ENCODE measurements at regions not wholly inside any gene's neighbourhood (a gene's known extent, or its start where the extent isn't known, plus 50 kb on each side); places are given as distances from the start of the nearest gene placed in this dataset.
"Not testable (repeated sequence)": the region's sequence is repeated elsewhere in the genome, so short reads cannot be mapped to it uniquely, and the experiment has no call there.

DNA sequence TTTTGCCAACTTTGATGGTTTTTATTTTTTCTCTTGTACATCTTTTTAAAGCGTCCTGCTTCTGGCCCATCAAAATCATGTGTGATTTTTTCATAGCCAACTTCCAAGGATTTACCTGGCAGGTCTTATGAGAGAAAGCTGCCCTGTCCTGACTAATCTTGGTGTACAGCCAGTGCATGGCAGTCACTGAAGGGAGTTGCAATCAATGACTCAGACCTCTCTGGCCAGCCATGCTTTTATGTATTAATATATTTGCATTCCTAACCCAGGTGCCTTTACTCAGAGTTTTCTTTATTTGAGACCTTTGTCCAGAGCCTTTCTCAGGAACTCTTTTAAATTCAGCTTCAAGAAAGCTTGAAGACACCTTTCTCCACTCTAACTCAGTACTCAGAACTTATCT lies 691.5 kb upstream of the HTR2C start:
- DNase-seq = no peak

DNA sequence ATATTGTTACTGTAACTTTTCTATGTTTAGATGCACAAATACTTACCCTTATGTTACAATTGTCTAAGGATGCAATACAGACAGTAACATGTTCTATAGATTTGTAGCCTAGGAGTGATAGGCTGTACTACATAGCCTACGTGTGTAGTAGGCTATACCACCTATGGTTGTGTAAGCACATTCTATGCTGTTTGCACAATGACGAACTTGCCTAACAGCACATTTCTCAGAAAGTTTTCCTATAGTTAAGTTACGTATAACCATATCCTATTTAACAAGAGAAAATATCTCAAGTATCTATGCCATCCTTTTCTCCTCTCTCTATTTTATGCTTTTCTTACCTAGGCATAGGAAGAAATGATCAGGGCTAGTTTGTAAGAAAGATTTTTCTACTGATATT lies 710.8 kb upstream of the HTR2C start:
- DNase-seq = no peak

DNA sequence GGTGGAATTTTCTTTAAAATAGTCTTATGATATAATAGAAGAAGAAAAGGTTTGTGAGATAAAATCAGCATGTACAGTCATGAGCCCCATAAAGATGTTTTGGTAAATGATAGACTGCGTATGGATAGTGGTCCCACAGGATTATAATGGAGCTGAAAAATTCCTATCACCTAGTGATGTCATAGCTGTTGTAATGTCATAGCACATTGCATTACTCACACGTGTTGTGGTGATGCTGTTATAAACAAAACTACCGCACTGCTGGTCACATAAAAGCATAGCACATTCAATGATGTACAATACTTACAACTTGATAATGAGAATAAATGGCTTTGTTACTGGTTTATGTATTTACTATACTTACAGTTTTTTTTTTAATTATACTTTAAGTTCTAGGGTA lies 715.2 kb upstream of the HTR2C start:
- DNase-seq = no peak

DNA sequence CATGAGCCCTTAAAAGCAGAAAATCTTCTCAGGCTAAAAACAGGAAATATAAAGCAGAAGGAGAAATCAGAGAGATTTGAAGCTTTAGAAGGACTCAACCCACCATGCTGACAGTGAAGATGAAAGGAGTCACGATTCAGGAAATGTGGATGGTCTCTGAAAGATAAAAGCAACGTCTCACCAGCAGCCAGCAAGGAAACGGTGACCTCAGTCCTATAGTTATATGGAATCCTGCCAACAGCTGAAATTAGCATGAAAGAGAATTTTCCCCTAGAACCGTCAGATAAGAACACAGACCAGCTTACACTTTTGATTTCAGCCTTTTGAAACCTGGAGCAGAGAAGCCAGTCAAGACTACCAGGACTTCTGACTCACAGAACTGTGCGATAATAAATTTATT lies 715.7 kb upstream of the HTR2C start:
- no peak for DNase-seq

DNA sequence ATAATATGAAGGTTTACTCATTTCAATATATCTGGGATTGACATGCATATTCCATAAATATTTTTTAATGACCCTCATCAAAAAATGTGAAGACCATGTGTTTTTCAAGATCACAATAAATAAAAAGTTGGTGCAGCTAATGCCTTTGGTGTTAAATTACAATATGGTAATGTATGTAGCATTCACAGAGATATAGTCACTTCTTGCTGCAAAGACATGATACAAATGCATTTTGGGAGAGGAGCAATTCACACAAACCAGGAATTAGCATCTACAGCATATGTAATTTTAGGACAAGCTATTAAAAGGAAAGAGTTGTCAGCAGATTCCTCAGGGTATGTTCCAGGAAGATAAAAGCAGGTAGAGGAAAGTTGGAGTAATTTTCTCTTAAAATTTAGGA lies 734.5 kb upstream of the HTR2C start:
- no peak for DNase-seq

DNA sequence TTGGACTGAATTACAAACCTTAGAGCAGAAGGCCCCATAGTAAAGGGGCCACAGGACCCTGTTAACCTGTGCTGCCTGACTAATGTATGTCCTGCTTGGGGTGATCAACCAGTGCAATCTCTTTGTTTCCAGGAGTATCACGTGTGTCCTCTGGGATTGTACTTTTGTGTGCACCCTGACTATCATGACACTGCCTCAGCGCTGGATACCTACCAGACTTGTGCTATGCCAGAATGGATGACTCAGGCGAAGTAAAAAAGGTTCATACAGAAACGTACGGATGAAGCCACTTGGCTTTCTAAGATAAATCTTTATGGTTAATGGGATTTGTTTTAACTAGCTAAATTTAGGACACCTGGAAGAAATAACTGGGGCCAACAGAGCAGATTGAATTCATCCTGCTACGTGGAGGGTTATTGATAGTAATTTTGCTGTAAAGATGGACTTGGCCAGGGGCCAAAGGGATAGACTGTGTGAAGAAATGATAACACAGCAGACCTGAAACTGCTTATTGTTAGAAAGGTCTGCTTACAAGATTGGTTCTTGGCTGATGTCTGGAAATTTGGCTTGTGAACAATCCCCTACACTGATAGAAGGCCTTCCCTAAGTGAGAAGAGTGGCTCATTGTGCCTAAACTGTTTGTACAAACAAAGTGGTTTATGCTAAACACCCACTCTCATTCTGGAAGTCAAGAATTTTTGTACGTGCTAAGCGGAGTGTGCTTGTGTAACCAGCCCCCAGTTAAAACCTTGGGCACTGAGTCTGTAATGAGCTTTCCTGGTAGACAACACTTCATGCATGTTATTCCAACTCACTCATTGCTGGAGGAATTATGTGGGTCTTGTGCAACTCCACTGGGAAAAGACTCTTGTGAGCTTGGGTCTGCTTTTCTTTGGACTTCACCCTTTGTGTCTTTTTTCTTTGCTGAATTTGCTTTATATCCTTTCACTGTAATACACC lies 750.5 kb upstream of the HTR2C start:
- no peak for DNase-seq

DNA sequence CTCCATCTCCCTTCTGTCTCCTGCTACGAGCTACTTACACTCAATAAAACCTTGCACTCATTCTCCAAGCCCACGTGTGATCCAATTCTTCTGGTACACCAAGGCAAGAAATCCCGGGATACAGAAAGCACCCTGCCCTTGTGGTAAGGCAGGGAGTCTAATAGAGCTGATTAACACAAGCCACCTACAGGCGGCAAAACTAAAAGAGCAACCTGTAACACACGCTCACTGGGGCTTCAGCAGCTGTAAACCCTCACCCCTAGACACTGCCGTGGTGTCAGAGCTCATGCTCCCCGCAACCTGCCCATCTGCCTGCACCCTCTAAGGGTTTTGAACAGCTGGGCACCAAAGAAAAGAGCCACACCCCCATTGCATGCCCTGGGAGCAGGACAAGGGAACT lies 755.4 kb upstream of the HTR2C start:
- no peak for DNase-seq

DNA sequence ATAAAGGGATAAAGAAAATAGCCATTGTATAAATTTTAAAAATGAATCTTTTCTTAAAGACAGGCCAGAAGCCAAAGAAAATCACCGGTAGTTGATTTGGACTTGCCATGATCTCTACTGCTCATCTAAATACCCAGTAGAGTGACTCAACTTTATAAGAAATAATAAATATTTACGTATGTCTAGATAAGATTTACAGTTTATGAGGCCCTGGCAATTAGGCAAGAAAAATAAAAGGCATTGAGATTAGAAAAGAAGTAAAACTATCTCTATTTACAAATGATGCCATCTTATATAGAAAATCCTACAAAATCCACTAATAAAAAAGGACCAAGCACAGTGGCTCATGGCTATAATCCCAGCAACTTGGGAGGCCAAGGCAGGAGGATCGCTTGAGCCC lies 765.5 kb upstream of the HTR2C start:
- no peak for DNase-seq

DNA sequence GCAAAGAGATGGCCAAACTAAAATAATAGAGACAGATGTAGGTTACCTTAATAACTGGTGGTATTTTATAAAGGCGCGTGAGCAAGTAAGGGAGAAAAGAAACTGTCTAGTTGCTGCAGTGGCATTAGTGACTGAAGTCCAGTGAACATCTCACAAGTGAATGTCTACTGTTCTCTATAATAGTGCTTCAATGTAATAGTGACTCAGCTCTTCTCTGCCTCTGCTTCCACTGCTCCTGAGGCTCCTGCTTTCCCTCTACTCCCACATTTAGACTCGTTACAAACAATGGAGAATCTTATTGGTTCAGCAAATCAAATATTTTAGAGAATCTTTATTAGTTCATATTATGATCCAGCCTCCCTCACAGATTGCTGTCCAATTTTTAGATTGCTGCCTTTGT lies 779.1 kb upstream of the HTR2C start:
- no peak for DNase-seq

DNA sequence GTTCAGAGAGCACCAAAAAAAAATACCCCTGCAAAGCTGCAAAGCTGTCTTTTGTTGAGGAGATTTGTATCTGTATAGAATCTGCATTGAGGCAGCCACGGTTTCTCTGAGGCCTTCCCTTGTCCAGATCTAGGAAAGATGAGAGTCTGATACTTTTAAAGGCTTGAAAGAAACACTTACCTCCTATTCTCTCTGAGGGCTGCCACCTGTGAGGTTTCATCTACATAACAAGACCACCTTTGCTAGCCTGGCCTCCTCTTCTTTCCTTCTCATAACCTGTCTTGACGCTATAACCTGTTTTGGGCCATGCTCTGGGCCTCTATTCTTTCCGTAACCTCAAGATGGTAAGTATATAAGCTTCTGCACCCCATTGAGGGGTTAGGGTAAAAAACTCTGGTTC lies 779.6 kb upstream of the HTR2C start:
- DNase-seq = no peak

DNA sequence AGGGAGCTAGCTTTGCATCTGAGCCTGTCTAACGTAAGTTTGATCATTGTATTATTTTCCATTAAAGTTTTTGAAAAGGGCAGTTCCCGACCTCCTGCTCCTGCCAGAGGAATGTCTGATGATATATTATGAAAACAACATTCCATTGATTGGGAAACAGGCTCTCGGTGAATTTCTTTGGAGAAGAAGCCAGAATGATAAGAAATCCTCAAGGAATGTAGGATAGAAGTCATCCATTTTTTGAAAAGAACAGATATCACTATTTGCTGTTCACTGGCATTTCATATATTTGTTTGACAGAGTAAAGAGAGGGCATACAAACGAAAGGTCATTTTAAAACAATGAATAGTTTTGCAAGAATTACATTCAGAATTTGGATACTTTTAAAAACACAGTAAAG lies 781.0 kb upstream of the HTR2C start:
- no peak for DNase-seq

DNA sequence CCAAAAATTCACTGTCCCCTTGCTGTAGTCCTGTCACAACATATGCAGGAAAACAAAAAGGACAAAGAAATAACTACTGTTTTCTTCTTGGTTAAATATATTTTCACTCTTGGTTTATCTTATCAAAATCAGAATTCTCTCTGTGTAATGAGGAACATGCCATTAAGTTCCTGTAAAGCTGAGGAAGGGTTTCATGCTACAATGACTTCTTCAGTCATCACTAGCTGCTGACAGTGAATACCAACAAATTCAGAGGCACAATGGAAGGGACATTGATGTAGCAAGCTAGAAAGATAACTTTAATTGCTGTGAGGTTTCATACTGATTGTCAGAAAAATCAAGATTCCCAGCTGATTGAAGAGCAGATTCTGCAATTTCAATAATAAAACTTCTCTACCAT lies 782.9 kb upstream of the HTR2C start:
- DNase-seq = no peak

DNA sequence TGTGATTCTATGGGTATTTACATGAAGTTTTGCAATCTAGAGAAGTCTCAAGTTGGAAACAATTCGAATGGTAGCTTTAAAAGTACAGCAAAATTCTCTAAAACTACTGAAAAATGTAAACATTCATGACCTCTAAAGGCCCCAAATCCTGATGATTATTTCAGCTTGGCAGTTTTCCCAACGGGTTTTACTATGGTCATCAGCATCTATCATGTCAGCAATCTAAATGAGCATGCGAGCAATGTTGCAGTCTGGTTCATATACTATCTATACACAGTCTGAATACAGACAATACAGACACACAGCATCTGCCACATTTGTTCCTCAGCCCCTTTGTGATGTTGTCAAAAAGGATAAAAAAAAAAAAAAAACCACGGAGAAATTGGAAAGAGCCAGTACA lies 790.3 kb upstream of the HTR2C start:
- no peak for DNase-seq

DNA sequence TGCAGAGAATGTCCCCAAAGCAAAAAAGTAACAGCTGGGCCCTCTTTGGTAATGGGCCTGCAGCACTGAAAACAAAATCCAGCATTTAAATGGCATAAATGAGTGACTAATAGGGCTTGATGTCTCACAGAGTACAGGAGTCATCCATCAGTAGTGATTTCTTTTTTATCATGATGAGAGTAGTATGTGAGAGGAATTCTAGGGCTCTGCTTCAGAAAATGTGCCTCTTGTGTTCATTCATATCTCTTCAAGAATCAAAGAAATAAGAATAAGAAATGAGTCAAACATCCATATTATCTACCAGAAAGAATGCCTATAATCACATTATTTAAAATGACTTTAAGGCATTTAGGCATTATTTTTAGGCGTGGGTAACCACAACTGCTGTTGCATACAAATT lies 792.9 kb upstream of the HTR2C start:
- no peak for DNase-seq

DNA sequence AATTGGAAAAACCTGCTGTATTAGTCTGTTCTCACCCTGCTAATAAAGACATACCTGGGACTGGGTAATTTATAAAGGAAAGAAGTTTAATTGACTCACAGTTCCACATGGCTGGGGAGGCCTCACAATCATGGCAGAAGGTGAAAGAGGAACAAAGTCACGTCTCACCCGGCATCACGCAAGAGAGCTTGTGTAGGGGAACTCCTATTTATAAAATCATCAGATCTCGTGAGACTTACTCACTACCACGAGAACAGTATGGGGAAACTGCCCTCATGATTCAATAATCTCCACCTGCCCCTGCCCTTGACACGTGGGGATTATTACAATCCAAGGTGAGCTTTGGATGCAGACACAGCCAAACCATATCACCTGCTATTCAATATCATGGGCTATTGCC lies 799.1 kb upstream of the HTR2C start:
- not testable (repeated sequence) for DNase-seq

DNA sequence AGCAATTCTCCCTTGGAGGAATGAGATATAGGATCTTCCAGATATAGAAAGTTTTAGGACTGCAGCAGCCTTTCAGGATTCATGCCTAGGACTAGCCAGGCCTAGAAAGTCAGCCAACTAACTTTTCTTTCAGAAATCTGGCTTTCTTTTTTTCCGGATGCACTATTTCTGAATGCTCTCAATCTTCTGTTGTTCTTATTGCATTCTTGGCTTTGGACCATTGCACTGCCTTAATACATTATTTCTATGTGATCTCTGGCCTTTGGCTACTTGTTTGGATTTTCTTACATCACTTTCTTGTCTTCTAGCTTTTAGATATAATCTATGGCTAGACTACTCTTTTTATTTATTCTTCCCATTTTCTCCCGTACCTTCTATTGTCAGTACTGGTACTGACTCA lies 813.1 kb upstream of the HTR2C start:
- DNase-seq = no peak

DNA sequence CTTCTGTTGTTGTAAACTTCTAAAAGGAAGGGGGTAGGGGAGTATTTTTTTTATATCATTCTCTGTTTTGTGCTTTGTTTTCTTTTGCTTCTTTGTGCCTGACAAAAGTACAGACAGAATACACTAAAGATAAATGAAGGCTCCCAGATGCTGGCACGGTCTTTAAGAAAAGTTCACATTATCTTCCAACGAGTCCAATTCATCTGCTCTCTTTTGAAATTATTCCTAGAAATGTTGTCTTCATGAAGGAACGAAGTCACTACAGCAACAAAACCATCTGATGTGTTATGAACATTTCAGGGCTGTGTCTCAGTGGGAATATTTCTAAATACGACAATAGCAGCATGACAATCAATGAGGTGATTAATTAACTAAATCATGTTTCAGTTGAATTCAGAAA lies 813.8 kb upstream of the HTR2C start:
- DNase-seq = no peak

DNA sequence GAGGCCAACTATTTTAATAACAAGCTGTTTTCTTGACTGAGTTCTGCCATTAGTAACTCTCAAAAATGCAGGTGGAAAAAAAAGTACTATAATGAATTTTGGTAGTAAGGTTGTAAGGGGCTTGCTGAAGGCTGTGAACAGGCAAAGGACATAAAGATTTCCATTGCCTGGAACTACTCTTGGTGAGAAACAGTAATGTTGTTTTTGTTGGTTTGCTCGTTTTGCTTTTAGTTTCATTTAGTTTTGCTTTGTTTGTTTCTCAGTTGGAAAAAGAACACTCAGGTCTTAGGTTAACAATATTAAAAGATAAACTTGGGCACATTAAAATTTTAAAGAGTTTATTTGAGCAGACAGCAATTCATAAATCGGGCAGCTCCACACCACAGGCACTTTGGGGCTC lies 824.5 kb upstream of the HTR2C start:
- no peak for DNase-seq

DNA sequence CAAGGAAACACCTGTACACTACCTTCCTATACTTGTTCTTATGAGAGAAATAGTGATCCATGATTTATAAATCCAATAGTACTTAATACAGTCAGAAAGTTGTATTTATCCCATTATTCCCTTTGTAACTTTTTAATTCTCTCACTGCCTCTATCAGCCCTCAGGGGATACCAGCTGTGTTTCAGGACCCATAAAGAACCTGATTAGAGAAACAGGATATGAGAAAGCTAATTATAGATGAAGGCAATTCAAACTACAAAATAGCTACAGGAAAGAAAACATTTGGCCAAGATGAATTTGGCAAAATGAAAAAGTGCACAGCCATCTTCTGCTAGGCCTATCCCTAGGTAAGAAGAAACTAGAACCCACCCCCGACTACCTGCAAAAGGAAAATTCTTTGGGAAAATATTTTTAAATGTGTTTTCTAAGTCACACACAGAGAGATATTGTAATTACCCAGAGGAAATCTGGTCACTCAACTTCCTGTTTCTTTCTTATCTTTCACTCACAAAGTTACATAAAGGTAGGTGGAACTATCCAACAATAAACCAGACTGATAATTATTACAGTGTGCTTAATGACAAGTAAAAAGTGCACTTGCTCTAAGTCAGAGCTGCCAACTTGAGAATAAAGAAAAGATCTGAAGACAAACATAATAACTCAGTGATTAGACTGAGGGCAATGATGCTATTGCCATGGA lies 836.5 kb upstream of the HTR2C start:
- no peak for DNase-seq

DNA sequence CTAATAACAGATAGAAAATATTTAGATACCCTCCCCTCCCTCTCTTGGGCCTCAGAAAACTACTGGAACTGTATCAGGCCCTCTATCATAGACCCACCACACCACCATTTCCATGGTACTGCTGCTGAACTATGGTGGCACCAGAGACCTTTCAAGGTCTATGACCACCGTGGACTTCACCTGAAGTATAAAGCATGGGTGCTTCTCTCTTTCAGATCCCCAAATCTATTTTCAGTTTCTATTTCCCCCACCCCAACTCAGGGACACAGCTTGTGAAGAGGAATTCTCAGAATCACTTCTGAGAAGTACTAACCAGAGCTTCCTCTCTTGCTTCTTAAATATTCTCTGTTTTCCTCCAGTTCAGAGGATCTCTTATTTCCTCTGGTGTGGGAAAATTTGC lies 840.8 kb upstream of the HTR2C start:
- DNase-seq = no peak

DNA sequence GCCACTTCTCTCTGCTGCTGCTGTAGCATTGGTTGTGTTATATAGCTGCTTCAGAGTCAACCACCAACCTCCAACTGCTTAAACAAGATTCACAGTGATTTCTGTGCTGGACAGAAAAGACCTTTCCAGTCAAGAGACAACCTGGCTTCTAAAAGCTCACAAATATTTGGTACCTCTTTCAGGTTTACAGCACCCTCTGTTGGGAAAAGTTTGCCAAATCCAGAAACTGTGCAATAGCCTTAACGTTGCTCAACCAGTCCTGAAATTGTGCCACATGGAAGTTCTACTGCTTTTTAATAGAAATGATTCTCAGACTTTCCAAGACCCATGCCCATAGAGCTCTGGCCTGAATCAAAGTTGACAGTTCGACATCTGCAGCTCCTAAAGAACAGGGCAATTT lies 842.1 kb upstream of the HTR2C start:
- DNase-seq = no peak

DNA sequence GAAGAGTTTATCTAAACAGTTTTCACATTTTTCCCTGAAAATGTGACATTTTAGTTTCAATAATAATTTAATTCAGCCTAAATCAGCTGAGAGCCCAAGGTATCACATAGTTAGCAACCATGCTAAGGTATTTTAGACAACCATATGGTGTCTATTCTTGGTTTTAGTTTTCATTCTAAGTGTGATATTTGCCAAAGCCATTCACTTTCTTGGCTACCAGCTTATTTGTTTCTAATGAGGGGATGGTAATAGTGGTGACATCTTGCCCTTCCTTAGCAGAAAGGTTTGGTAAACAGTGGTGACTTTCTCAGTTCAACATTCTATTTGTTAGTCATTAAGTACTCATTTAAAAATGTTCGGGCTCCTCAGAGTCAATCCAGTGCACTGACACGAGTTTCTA lies 854.9 kb upstream of the HTR2C start:
- no peak for DNase-seq

DNA sequence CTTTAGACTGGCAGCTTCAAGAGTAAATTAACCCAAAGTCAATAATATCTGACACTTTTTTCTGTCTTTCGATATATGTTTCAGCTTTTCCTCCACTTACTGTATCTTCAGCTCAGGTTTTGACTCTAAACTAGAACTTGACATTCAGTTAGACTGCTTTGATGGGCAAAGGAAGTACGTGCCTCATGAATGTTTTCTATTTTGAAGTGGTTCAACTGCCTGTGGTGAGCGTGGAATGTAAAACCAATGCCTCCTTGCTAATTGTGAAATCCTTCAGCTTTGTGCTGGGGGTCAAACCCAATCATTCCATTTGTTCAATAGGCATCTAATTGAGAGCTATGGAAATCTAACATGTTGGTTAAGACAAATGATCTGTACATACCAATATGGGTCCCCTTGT lies 857.0 kb upstream of the HTR2C start:
- no peak for DNase-seq

DNA sequence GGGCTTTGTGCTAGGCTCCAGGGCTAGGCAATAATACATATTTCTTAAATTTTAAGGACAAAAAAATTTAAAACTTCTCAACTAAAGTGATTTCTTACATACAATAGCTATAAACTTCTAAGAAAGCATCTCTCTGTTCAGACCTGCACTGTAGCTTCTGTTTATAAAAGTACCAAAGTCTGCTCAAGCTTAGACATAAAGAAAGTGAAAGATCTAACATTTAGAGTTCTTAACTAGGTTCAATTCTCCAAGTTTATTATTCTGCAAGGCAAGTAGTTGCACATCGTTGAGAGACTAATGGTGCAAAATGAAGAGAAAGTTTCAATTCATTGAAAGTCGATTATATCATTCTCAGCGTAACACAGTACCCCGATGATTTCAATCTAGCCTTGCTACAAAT lies 857.4 kb upstream of the HTR2C start:
- no peak for DNase-seq

DNA sequence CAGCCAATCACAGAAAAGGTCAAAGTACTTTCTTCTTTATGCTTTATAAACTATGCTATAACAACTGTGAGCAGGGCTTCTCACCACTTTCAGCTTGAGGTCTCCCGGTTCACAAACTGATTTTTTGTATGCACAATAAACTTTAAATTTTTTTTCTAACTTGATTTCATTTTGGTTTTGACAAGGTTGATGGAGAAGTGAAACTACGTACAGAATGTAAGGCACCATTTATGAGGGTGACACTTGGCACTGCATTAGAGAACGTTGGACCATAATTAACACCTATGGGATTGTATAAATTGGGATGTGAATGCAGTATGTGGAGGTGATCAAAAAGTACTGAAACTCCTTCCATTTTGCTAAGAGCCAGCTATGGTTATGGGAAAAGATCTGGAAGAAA lies 857.9 kb upstream of the HTR2C start:
- no peak for DNase-seq
